Right lobe of liver (tissue), 4 donors: ENCODE measurements at regions not wholly inside any gene's neighbourhood (a gene's known extent, or its start where the extent isn't known, plus 50 kb on each side); places are given as distances from the start of the nearest gene placed in this dataset.

ENCODE experiments used
- CTCF ChIP-seq, 4 donors: fragments of 200-600 bp in 3 of 4; fragments of 450-650 bp in 1 of 4; IDR thresholded peaks; one replicate each; pipeline versions ENCODE4 v1.5.1 to v1.8.0; 2016 to 2022; ENCODE audit warnings: antibody characterized with exemption in 4 of 4, mild to moderate bottlenecking in 2 of 4
- POLR2A ChIP-seq: fragments of 450-650 bp; IDR thresholded peaks from one replicate; pipeline ENCODE4 v1.6.1; 2017; ENCODE audit warnings: antibody characterized with exemption, mild to moderate bottlenecking
- donor health status: DM: no; HTN: no; CAD: no.
- donor health status: DM: no; HTN: no; CAD: no.
- donor health status: DM: no; HTN: yes; CAD: no.

GRCh38 chr22:49183208-49183825, 644.4 kb downstream of the BRD1 start:
- TF ChIP-seq CTCF (IDR thresholded peaks at IDR 0.05) (no peak), POLR2A (no peak)
